CD4-positive, alpha-beta T cell (primary cell): ENCODE measurements at regions not wholly inside any gene's neighbourhood (a gene's known extent, or its start where the extent isn't known, plus 50 kb on each side); places are given as distances from the start of the nearest gene placed in this dataset.

Experiments
- ATAC-seq: fragments of 200-7000 bp; cut with Tn5 transposase; one replicate; pipeline ENCODE4 v1.10.0; 2022; ENCODE audit warnings: mild to moderate bottlenecking; ENCODE audit not compliant: poor library complexity
- CTCF ChIA-PET: fragments of 350-600 bp; sonication (Branson Sonifier 250); formaldehyde crosslinking; loops from one replicate; lab custom pipeline; 2021; ENCODE audit warnings: antibody characterized with exemption, inconsistent platforms; lab: Charles Lee
- POLR2A ChIA-PET: fragments of 350-600 bp; sonication (Branson Sonifier 250); formaldehyde crosslinking; loops from one replicate; lab custom pipeline; 2021; ENCODE audit warnings: antibody characterized with exemption, inconsistent platforms; lab: Charles Lee
- DNase-seq, 14 experiments: peaks; one replicate each; pipeline ENCODE4 v3.0.0-alpha.2; 2013 to 2020; ENCODE audit warnings: mixed read lengths in 2 of 14
- H3K27ac ChIP-seq, 2 donors: one replicate each; pipeline versions ENCODE4 v1.5.1 to v1.7.0; 2013; ENCODE audit warnings: low read length in 2 of 2, low read depth in 1 of 2, mild to moderate bottlenecking in 1 of 2
- H3K27me3 ChIP-seq, 2 experiments: 1 replicate in 1 of 2; 2 replicates in 1 of 2; pipeline versions ENCODE4 v1.6.1 to v1.7.0; 2013; ENCODE audit warnings: low read length in 2 of 2, control low read depth in 1 of 2, mild to moderate bottlenecking in 1 of 2, moderate library complexity in 1 of 2; ENCODE audit not compliant: insufficient read depth in 2 of 2, control insufficient read depth in 1 of 2
- H3K36me3 ChIP-seq: one replicate; pipeline ENCODE4 v1.6.1; 2013; ENCODE audit warnings: low read length, control low read depth; ENCODE audit not compliant: insufficient read depth
- H3K4me1 ChIP-seq: one replicate; pipeline ENCODE4 v1.6.1; 2013; ENCODE audit warnings: low read length, control low read depth; ENCODE audit not compliant: insufficient read depth
- H3K4me3 ChIP-seq: one replicate; pipeline ENCODE4 v1.5.1; 2013; ENCODE audit warnings: mild to moderate bottlenecking, low read length, moderate library complexity
- H3K9me3 ChIP-seq, 2 experiments: 1 replicate in 1 of 2; 2 replicates in 1 of 2; pipeline versions ENCODE4 v1.6.1 to v1.7.0; 2013; ENCODE audit warnings: low read length in 2 of 2, mild to moderate bottlenecking in 2 of 2, control low read depth in 1 of 2, moderate library complexity in 1 of 2; ENCODE audit not compliant: control insufficient read depth in 1 of 2, insufficient read depth in 1 of 2
- H3K27ac Mint-ChIP-seq: one replicate; pipeline ENCODE4 v1.8.0; 2020; ENCODE audit warnings: mixed read lengths
- H3K27me3 Mint-ChIP-seq: one replicate; pipeline ENCODE4 v1.8.0; 2021; ENCODE audit warnings: mixed read lengths
- H3K36me3 Mint-ChIP-seq: one replicate; pipeline ENCODE4 v1.8.0; 2021; ENCODE audit warnings: low read depth, mixed read lengths
- H3K4me1 Mint-ChIP-seq: one replicate; pipeline ENCODE4 v1.8.0; 2021; ENCODE audit warnings: low read depth, mixed read lengths
- H3K4me3 Mint-ChIP-seq: one replicate; pipeline ENCODE4 v1.8.0; 2020; ENCODE audit warnings: mild to moderate bottlenecking, mixed read lengths
- H3K9me3 Mint-ChIP-seq: one replicate; pipeline ENCODE4 v1.8.0; 2020; ENCODE audit warnings: mixed read lengths
- intact Hi-C, 2 experiments: fragments of 100-400 bp; cut with DNase I in 1 of 2; cut with micrococcal nuclease in 1 of 2; formaldehyde crosslinking; loops; one replicate each; pipeline versions ENCODE4 v1.15.1 to v1.9.0; 2023 to 2025; cut with DNase I, micrococcal nuclease
- TF ChIP-seq, protein P1 (sequence below): fragments of 200-600 bp; IDR thresholded peaks from one replicate; pipeline ENCODE4 v1.8.0; 2022; ENCODE audit warnings: antibody characterized with exemption, mild to moderate bottlenecking

DNA sequence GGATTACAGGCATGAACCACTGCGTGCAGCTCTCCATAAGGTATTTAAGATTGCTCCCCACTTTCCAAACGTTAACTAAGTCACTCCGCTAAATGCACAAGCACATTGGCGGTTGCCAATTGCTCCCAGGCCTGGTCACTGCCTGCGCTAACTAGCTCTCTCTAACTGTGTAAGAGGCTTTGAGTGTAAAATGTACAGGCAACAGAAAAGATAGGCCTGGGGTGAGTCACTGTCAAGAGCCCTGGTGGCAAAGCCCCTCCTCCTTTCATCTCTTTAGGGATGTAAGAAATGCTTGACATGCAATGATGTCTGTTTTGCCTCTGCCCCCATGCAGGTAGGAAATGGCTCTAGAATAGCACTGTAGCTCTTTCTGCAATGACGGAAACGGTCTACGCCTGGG lies 329.7 kb upstream of the GATB start:
- CTCF ChIA-PET, result no interaction called here
- Mint-ChIP-seq H3K9me3 (peaks cover 2% of the 10 kb centered on the region), H3K27me3 (no peaks in the 10 kb centered on the region), H3K4me3 (no peak overlapping the region), H3K27ac (no peak overlapping the region), H3K4me1 (peaks cover 62% of the 10 kb centered on the region), H3K36me3 (no peaks in the 10 kb centered on the region)
- no peaks in the 10 kb centered on the region for H3K36me3 ChIP-seq
- POLR2A ChIA-PET, result interaction anchor here (1.1 to 2.9 kb wide), 2 partner anchors 10 to 11 kb away, joined by 7 to 15 read pairs; no protein-coding TSS in a partner anchor
- TF ChIP-seq, protein P1, sequence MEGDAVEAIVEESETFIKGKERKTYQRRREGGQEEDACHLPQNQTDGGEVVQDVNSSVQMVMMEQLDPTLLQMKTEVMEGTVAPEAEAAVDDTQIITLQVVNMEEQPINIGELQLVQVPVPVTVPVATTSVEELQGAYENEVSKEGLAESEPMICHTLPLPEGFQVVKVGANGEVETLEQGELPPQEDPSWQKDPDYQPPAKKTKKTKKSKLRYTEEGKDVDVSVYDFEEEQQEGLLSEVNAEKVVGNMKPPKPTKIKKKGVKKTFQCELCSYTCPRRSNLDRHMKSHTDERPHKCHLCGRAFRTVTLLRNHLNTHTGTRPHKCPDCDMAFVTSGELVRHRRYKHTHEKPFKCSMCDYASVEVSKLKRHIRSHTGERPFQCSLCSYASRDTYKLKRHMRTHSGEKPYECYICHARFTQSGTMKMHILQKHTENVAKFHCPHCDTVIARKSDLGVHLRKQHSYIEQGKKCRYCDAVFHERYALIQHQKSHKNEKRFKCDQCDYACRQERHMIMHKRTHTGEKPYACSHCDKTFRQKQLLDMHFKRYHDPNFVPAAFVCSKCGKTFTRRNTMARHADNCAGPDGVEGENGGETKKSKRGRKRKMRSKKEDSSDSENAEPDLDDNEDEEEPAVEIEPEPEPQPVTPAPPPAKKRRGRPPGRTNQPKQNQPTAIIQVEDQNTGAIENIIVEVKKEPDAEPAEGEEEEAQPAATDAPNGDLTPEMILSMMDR, result no peak
- peak in 3 of 14 experiments; percentile 38 to 54 (median 43) for DNase-seq
- no peak overlapping the region for H3K4me3 ChIP-seq
- H3K27ac ChIP-seq, result no peak overlapping the region
- intact Hi-C loops, result loop anchor here in 1 of 2 experiments (2.0 kb wide), 1 partner anchor 16 kb away; no protein-coding TSS in a partner anchor
- no peaks in the 10 kb centered on the region for H3K9me3 ChIP-seq
- no peaks in the 10 kb centered on the region for H3K27me3 ChIP-seq
- peaks cover 42% of the 10 kb centered on the region for H3K4me1 ChIP-seq
- ATAC-seq, result peak; percentile 40

DNA sequence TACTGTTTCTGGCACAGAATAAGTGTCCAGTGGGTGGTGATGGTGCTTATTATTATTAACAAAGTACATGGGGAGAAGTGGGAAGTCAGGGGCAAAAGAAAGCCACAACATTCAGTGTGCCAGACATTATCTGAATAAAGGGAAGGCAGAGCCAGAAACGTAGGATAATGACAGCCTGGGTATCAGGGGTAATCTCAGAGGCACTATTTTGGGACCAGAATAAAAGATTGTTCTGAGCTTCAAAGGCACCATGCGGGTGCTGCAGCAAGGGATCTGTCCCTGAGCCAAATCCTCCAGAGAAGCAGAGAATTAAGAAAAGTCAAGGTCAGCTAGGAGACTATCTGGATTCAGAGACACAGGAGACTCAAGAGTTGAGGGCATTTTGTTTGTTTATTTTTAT lies 328.8 kb upstream of the GATB start:
- Histone ChIP-seq H3K9me3 (no peaks in the 10 kb centered on the region), H3K27me3 (no peaks in the 10 kb centered on the region), H3K4me3 (no peak overlapping the region), H3K27ac (no peak overlapping the region), H3K4me1 (peaks cover 32% of the 10 kb centered on the region), H3K36me3 (no peaks in the 10 kb centered on the region)
- intact Hi-C loops, result loop anchor here in 1 of 2 experiments (10.0 kb wide), 1 partner anchor 45 kb away; no protein-coding TSS in a partner anchor
- ChIA-PET CTCF (no interaction called here), POLR2A (interaction anchor here (0.6 to 2.9 kb wide), 3 partner anchors 10 to 166 kb away, joined by 3 to 15 read pairs (median 7); no protein-coding TSS in a partner anchor)
- Mint-ChIP-seq H3K4me3 (no peak overlapping the region), H3K36me3 (no peaks in the 10 kb centered on the region), H3K9me3 (peaks cover 2% of the 10 kb centered on the region), H3K27ac (no peak overlapping the region), H3K4me1 (peaks cover 62% of the 10 kb centered on the region), H3K27me3 (no peaks in the 10 kb centered on the region)
- TF ChIP-seq, protein P1, result no peak
- ATAC-seq (no peak), DNase-seq (no peak)

GRCh38 chr4:152087335-152087734 lies 326.5 kb upstream of the GATB start:
- no peaks in the 10 kb centered on the region for H3K36me3 Mint-ChIP-seq
- H3K9me3 Mint-ChIP-seq, result peaks cover 2% of the 10 kb centered on the region
- no peak for ATAC-seq
- no peak overlapping the region for H3K27ac Mint-ChIP-seq
- Histone ChIP-seq H3K4me1 (peaks cover 17% of the 10 kb centered on the region), H3K36me3 (no peaks in the 10 kb centered on the region), H3K4me3 (no peak overlapping the region), H3K27ac (no peak overlapping the region), H3K27me3 (no peaks in the 10 kb centered on the region), H3K9me3 (no peaks in the 10 kb centered on the region)
- H3K4me3 Mint-ChIP-seq, result no peak overlapping the region
- TF ChIP-seq, protein P1, result no peak
- ChIA-PET POLR2A (no interaction called here), CTCF (no interaction called here)
- H3K27me3 Mint-ChIP-seq, result no peaks in the 10 kb centered on the region
- intact Hi-C loops, result loop anchor here in 1 of 2 experiments (10.0 kb wide), 1 partner anchor 47 kb away; no protein-coding TSS in a partner anchor
- peaks cover 65% of the 10 kb centered on the region for H3K4me1 Mint-ChIP-seq
- no peak for DNase-seq
